HL-60 (cell line): ENCODE measurements at regions not wholly inside any gene's neighbourhood (a gene's known extent, or its start where the extent isn't known, plus 50 kb on each side); places are given as distances from the start of the nearest gene placed in this dataset.

Experiments used
- POLR2AphosphoS5 ChIP-seq: IDR thresholded peaks from 2 replicates; pipeline ENCODE4 v1.6.1; 2012; ENCODE audit warnings: low read depth
- TF ChIP-seq, protein P1 (sequence below): IDR thresholded peaks from one replicate; pipeline ENCODE4 v1.5.1; 2011; ENCODE audit warnings: low read length, control low read depth, inconsistent platforms; ENCODE audit not compliant: insufficient read depth
- TF ChIP-seq, protein P2 (sequence below): IDR thresholded peaks from 2 replicates; pipeline ENCODE4 v1.6.1; 2012; ENCODE audit warnings: low read depth; ENCODE audit not compliant: insufficient replicate concordance

DNA sequence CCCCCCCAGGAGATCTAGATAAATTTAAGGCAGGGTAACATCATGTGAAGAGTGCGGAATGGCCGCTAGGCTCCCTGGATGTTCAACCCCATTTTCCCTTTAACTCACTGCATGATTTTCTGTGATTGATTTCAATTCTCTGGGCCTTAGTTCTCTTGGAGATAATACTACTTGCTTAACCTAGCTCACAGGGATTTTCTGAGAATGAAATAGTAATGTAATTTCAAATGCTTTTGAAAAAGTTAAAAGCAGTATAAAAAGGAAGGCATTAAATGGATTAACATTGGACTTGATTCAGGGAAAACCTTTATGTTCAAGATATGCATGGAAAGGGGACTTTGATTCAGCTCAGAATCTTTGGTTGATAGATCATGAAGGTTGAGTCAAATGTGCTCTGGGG is 90.9 kb downstream of the KIF4B start:
- TF ChIP-seq, protein P1, sequence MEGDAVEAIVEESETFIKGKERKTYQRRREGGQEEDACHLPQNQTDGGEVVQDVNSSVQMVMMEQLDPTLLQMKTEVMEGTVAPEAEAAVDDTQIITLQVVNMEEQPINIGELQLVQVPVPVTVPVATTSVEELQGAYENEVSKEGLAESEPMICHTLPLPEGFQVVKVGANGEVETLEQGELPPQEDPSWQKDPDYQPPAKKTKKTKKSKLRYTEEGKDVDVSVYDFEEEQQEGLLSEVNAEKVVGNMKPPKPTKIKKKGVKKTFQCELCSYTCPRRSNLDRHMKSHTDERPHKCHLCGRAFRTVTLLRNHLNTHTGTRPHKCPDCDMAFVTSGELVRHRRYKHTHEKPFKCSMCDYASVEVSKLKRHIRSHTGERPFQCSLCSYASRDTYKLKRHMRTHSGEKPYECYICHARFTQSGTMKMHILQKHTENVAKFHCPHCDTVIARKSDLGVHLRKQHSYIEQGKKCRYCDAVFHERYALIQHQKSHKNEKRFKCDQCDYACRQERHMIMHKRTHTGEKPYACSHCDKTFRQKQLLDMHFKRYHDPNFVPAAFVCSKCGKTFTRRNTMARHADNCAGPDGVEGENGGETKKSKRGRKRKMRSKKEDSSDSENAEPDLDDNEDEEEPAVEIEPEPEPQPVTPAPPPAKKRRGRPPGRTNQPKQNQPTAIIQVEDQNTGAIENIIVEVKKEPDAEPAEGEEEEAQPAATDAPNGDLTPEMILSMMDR = no peak
- TF ChIP-seq, protein P2, sequence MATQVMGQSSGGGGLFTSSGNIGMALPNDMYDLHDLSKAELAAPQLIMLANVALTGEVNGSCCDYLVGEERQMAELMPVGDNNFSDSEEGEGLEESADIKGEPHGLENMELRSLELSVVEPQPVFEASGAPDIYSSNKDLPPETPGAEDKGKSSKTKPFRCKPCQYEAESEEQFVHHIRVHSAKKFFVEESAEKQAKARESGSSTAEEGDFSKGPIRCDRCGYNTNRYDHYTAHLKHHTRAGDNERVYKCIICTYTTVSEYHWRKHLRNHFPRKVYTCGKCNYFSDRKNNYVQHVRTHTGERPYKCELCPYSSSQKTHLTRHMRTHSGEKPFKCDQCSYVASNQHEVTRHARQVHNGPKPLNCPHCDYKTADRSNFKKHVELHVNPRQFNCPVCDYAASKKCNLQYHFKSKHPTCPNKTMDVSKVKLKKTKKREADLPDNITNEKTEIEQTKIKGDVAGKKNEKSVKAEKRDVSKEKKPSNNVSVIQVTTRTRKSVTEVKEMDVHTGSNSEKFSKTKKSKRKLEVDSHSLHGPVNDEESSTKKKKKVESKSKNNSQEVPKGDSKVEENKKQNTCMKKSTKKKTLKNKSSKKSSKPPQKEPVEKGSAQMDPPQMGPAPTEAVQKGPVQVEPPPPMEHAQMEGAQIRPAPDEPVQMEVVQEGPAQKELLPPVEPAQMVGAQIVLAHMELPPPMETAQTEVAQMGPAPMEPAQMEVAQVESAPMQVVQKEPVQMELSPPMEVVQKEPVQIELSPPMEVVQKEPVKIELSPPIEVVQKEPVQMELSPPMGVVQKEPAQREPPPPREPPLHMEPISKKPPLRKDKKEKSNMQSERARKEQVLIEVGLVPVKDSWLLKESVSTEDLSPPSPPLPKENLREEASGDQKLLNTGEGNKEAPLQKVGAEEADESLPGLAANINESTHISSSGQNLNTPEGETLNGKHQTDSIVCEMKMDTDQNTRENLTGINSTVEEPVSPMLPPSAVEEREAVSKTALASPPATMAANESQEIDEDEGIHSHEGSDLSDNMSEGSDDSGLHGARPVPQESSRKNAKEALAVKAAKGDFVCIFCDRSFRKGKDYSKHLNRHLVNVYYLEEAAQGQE = no peak
- no peak for TF ChIP-seq POLR2AphosphoS5
